A673 (cell line): ENCODE measurements at regions not wholly inside any gene's neighbourhood (a gene's known extent, or its start where the extent isn't known, plus 50 kb on each side); places are given as distances from the start of the nearest gene placed in this dataset.

ENCODE experiments used
- BruUV-seq: library from RNA; stranded (reverse); fragments of 400-500 nt; replicated peaks from 2 replicates; lab custom pipeline; 2021; lab: Mats Ljungman, UMichigan
- CTCF ChIA-PET: fragments of 300-600 bp; sonication (Branson Sonifier 250); formaldehyde crosslinking; loops from one replicate; lab custom pipeline; 2022; ENCODE audit warnings: antibody characterized with exemption; lab: Charles Lee
- POLR2A ChIA-PET: fragments of 300-600 bp; sonication (Branson Sonifier 250); formaldehyde crosslinking; loops from one replicate; lab custom pipeline; 2022; ENCODE audit warnings: antibody characterized with exemption; ENCODE audit not compliant: low non-redundant PET; lab: Charles Lee
- DNase-seq: peaks from one replicate; pipeline ENCODE4 v3.0.0-alpha.2; 2015; ENCODE audit warnings: low spot score
- H3K27ac ChIP-seq: fragments of 200-600 bp; sonication (generic); 2 replicates; pipeline ENCODE4 v1.5.1; 2016; ENCODE audit warnings: mixed run types, low read depth, mild to moderate bottlenecking, mixed read lengths, antibody characterized with exemption, low read length; ENCODE audit not compliant: poor library complexity, severe bottlenecking
- H3K27me3 ChIP-seq: fragments of 200-600 bp; sonication (generic); replicated peaks from 2 replicates; pipeline ENCODE4 v1.6.1; 2017; ENCODE audit warnings: mixed run types, low read depth, mild to moderate bottlenecking, mixed read lengths, antibody characterized with exemption, low read length; ENCODE audit not compliant: insufficient read depth, poor library complexity
- H3K36me3 ChIP-seq: fragments of 200-600 bp; sonication (generic); 2 replicates; pipeline ENCODE4 v1.6.1; 2016; ENCODE audit warnings: mixed run types, mild to moderate bottlenecking, mixed read lengths, antibody characterized with exemption, low read length; ENCODE audit not compliant: insufficient read depth, poor library complexity, severe bottlenecking
- H3K4me1 ChIP-seq: fragments of 200-600 bp; sonication (generic); 2 replicates; pipeline ENCODE4 v1.6.1; 2017; ENCODE audit warnings: mixed run types, mild to moderate bottlenecking, mixed read lengths, antibody characterized with exemption, low read length; ENCODE audit not compliant: insufficient read depth, poor library complexity, severe bottlenecking
- H3K4me3 ChIP-seq: fragments of 200-600 bp; sonication (generic); 2 replicates; pipeline ENCODE4 v1.5.1; 2016; ENCODE audit warnings: low read depth, mixed run types, mild to moderate bottlenecking, mixed read lengths, low read length; ENCODE audit not compliant: poor library complexity, severe bottlenecking
- H3K9me3 ChIP-seq: fragments of 200-600 bp; sonication (generic); 2 replicates; pipeline ENCODE4 v1.6.1; 2016; ENCODE audit warnings: mixed run types, low read depth, mild to moderate bottlenecking, mixed read lengths, antibody characterized with exemption, low read length; ENCODE audit not compliant: poor library complexity, severe bottlenecking
- EZH2 ChIP-seq: fragments of 200-600 bp; sonication (generic); IDR thresholded peaks from 2 replicates; pipeline ENCODE4 v1.6.1; 2017; ENCODE audit warnings: borderline replicate concordance, low read depth, mild to moderate bottlenecking, mixed read lengths, antibody characterized with exemption, low read length; ENCODE audit not compliant: poor library complexity, severe bottlenecking
- intact Hi-C: fragments of 100-400 bp; cut with micrococcal nuclease; formaldehyde crosslinking; loops from one replicate; pipeline ENCODE4 v1.10.0; 2022; ENCODE audit not compliant: unreplicated experiment
- TF ChIP-seq, protein P1 (sequence below): fragments of 300-800, 200-600 bp; sonication (generic); conservative IDR thresholded peaks from 2 replicates; pipeline ENCODE4 v1.5.1; 2017; ENCODE audit warnings: low read depth, mild to moderate bottlenecking, antibody characterized with exemption, low read length, moderate library complexity, mixed read lengths

DNA sequence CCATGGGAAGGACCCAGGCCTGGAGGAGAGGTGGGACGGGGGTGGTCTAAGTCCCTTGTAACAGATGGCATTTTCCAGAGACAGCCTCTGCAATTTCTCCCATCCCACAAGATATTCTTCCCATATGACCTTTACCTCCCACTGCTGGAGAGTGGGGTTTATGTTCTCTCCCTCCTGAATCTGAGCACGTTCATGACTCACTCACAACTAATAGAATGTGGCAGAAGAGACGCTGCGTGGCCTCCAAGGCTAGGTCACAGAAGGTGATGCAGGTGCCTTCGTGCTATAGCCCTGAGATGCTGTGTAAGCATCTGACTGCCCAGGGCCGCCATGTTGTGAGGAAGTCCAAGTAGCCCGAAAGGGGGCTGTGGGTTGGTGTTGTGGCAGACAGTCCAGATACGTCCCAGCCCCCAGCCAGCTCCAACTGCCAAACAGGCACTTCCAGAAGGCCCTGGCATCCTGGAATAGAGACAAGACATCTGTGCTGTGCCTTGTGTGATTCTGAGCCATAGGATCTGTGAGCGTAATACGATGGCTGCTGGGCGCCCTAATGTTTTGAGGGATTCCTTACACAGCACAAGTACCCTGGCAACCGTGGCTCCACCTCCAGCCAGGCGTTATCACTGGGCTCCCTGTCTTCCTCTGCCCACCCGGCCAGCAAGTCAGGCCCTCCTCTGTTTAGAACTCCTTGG is 56.1 kb upstream of the NCOR2 start:
- CTCF ChIA-PET, result no interaction called here

DNA sequence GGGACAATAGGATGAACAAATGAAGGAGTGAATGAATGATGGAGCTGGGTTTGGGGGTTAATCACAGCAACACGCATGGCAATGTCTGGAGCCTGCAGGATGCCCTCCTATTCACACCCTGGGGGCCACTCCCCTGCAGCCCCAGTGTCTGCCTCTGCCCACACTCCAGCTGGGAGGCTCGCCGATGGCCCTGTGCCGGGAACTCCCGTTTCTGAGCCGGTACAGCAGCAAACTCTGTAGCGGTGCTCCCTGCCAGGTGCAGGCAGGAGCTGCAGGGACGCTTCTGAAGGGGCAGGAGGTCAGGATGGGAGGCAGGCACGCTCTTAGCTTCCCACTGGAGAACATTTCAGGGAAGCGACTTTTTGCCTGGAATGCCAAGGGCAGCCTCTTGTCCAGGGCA is 55.4 kb upstream of the NCOR2 start:
- Histone ChIP-seq H3K27me3 (no peaks in the 10 kb centered on the region), H3K9me3 (no peaks in the 10 kb centered on the region), H3K4me1 (no peaks in the 10 kb centered on the region), H3K27ac (no peak overlapping the region), H3K36me3 (no peaks in the 10 kb centered on the region), H3K4me3 (no peak overlapping the region)
- POLR2A ChIA-PET, result no interaction called here
- DNase-seq, result no peak
- TF ChIP-seq EZH2, result no peak
- TF ChIP-seq, protein P1, sequence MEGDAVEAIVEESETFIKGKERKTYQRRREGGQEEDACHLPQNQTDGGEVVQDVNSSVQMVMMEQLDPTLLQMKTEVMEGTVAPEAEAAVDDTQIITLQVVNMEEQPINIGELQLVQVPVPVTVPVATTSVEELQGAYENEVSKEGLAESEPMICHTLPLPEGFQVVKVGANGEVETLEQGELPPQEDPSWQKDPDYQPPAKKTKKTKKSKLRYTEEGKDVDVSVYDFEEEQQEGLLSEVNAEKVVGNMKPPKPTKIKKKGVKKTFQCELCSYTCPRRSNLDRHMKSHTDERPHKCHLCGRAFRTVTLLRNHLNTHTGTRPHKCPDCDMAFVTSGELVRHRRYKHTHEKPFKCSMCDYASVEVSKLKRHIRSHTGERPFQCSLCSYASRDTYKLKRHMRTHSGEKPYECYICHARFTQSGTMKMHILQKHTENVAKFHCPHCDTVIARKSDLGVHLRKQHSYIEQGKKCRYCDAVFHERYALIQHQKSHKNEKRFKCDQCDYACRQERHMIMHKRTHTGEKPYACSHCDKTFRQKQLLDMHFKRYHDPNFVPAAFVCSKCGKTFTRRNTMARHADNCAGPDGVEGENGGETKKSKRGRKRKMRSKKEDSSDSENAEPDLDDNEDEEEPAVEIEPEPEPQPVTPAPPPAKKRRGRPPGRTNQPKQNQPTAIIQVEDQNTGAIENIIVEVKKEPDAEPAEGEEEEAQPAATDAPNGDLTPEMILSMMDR, result no peak
- no TSS peak for BruUV-seq
- CTCF ChIA-PET, result no interaction called here
- intact Hi-C loops, result no loop called here

More for the DNA sequence above, 56.1 kb upstream of the NCOR2 start:
- TF ChIP-seq, protein P1, result no peak
- no peak for TF ChIP-seq EZH2
- no peaks in the 10 kb centered on the region for H3K27me3 ChIP-seq
- intact Hi-C loops, result no loop called here
- DNase-seq, result no peak
- POLR2A ChIA-PET, result no interaction called here
- BruUV-seq, result no TSS peak
- no peaks in the 10 kb centered on the region for H3K4me1 ChIP-seq
- no peak overlapping the region for H3K4me3 ChIP-seq
- no peaks in the 10 kb centered on the region for H3K9me3 ChIP-seq
- H3K36me3 ChIP-seq, result no peaks in the 10 kb centered on the region
- H3K27ac ChIP-seq, result no peak overlapping the region

DNA sequence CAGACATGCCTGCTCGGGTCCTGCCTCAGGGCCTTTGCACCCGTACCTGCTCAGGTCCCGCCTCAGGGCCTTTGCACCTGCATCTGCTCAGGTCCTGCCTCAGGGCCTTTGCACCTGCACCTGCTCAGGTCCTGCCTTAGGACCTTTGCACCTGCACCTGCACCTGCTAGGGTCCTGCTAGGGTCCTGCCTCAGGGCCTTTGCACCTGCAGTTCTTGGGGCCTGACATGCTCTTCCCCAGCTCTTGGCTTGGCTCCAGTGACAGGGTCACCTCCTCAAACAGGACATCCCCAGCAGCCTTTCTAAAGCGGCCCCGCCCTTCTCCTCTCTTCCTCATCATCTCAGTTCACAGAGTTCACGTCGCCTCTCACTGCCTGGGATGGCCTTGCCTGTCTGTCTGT is 54.9 kb upstream of the NCOR2 start:
- no peak for DNase-seq
- BruUV-seq, result no TSS peak
- Histone ChIP-seq H3K4me3 (no peak overlapping the region), H3K36me3 (no peaks in the 10 kb centered on the region), H3K27me3 (no peaks in the 10 kb centered on the region), H3K9me3 (no peaks in the 10 kb centered on the region), H3K4me1 (no peaks in the 10 kb centered on the region), H3K27ac (no peak overlapping the region)
- ChIA-PET POLR2A (no interaction called here), CTCF (no interaction called here)
- TF ChIP-seq, protein P1, result no peak
- no peak for TF ChIP-seq EZH2
- intact Hi-C loops, result no loop called here
